ENCODE measurements at regions not wholly inside any gene's neighbourhood (a gene's known extent, or its start where the extent isn't known, plus 50 kb on each side); places are given as distances from the start of the nearest gene placed in this dataset.

DNA sequence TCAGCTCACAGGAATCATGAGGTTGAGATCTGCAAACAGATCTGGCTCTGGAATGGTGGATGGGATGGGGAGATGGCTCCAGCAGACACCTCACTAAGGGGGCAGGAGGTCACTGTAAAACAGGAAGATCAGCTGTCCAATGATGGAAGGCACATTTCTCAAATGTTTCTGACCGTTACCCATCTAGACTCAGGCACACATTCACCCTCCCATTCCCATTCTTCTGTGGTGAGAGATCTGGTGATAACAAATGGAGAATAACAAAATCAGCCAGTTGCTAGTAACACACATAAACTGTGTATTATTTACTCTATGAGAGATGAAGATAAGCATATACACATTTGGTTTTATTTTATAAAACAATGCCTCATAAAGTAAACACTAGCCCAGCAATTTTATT, 235.9 kb downstream of the TSHZ3 start:
- TF ChIP-seq, protein P1, sequence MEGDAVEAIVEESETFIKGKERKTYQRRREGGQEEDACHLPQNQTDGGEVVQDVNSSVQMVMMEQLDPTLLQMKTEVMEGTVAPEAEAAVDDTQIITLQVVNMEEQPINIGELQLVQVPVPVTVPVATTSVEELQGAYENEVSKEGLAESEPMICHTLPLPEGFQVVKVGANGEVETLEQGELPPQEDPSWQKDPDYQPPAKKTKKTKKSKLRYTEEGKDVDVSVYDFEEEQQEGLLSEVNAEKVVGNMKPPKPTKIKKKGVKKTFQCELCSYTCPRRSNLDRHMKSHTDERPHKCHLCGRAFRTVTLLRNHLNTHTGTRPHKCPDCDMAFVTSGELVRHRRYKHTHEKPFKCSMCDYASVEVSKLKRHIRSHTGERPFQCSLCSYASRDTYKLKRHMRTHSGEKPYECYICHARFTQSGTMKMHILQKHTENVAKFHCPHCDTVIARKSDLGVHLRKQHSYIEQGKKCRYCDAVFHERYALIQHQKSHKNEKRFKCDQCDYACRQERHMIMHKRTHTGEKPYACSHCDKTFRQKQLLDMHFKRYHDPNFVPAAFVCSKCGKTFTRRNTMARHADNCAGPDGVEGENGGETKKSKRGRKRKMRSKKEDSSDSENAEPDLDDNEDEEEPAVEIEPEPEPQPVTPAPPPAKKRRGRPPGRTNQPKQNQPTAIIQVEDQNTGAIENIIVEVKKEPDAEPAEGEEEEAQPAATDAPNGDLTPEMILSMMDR (IDR thresholded peaks at IDR 0.05), result no peak
- no peak for TF ChIP-seq POLR2A (IDR thresholded peaks at IDR 0.05)
